HG03103 (cell line): ENCODE measurements at regions not wholly inside any gene's neighbourhood (a gene's known extent, or its start where the extent isn't known, plus 50 kb on each side); places are given as distances from the start of the nearest gene placed in this dataset.

ENCODE experiments used
- ATAC-seq: cut with Tn5 transposase; IDR thresholded peaks from one replicate; pipeline ENCODE4 v1.9.1; 2021; ENCODE audit warnings: low read depth; ENCODE audit not compliant: unreplicated experiment

DNA sequence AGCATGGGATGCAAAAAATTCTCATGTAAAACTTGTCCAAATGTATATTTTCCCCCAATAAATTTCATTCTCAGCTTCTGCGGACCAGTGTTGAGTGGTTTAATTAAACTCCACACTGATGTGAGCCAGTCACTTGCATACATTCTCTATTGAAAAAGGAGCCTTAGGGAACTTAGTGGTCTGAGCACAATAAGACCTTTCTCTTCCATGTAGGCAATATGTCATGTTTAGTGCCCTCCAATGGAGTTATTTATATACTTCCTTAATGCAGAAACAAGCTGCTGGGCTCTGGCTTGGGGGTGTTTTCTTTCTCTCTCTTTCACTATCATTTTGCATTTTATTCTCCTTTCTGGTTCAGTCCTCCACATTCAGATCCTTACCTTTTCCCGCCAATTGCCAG is 196.9 kb downstream of the ANAPC10 start:
- no peak for ATAC-seq

DNA sequence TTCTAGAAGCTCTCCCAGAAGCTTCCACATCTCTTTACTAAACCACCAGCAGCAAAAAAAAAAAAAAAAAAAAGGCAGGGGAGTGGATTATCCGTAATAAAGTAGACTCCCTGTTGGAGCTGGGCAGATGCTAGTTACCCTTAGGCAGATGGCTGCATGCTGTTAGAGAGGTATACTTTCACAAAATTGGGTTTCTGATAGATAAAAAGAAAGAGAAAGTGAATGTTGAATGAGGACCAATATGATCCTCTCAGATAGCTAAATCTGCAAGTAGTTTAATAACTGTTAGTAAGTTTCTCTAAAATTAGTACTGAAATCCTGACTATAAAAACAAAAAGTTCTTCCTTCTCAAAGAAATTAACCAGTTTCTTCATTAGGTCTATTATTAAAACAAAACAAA is 195.4 kb downstream of the ANAPC10 start:
- peak; percentile 43 for ATAC-seq

- no peak for ATAC-seq
These were observed 193.9 kb downstream of the ANAPC10 start for GRCh38 chr4:144903953-144904711.

DNA sequence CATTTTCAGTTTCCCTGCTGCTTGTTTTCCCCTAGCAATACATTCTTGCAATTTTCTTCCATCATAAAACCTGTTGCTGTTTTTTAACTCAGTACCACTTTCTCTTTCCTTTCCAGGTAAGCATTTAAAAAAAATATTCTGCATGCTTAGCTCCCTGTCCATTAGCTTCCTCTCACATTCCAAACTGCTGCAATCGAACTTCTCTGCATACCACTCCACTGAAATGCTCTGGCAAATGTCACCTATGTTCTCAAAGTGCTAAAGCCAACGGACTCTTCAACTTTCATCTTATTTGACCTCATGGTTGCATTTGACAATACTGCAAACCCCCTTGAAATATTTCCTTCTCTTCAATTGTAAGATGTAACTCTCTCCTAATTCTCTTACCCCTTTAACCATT is 192.7 kb downstream of the ANAPC10 start:
- no peak for ATAC-seq

GRCh38 chr4:144906181-144906925 is 191.6 kb downstream of the ANAPC10 start:
- peak; percentile 67 for ATAC-seq

GRCh38 chr4:144910723-144911122 is 187.3 kb downstream of the ANAPC10 start:
- ATAC-seq: no peak
